Lower lobe of right lung (tissue), 2 donors: ENCODE measurements at regions not wholly inside any gene's neighbourhood (a gene's known extent, or its start where the extent isn't known, plus 50 kb on each side); places are given as distances from the start of the nearest gene placed in this dataset.

ENCODE experiments used
- ATAC-seq, 2 donors: fragments of 200-7000 bp; cut with Tn5 transposase; one replicate each; pipeline ENCODE4 v1.9.1; 2020 to 2022; ENCODE audit warnings: mild to moderate bottlenecking in 2 of 2, moderate library complexity in 2 of 2
- DNase-seq: peaks from one replicate; pipeline ENCODE4 v3.0.0-alpha.2; 2020
- H3K27ac ChIP-seq: fragments of 200-600 bp; one replicate; pipeline ENCODE4 v1.8.0; 2022
- H3K27me3 ChIP-seq: fragments of 200-600 bp; one replicate; pipeline ENCODE4 v1.8.0; 2022; ENCODE audit warnings: low read depth
- H3K36me3 ChIP-seq: fragments of 200-600 bp; one replicate; pipeline ENCODE4 v1.8.0; 2022; ENCODE audit warnings: mild to moderate bottlenecking
- H3K4me1 ChIP-seq: fragments of 200-600 bp; one replicate; pipeline ENCODE4 v1.8.0; 2022
- H3K4me3 ChIP-seq: fragments of 200-600 bp; one replicate; pipeline ENCODE4 v1.8.0; 2022; ENCODE audit warnings: mild to moderate bottlenecking
- H3K9me3 ChIP-seq: fragments of 200-600 bp; one replicate; pipeline ENCODE4 v1.8.0; 2022
- CTCF ChIP-seq: fragments of 200-600 bp; IDR thresholded peaks from one replicate; pipeline ENCODE4 v1.8.0; 2022; ENCODE audit warnings: antibody characterized with exemption, mild to moderate bottlenecking
- intact Hi-C: fragments of 100-400 bp; cut with DNase I; formaldehyde crosslinking; loops from one replicate; pipeline ENCODE4 v1.11.0; 2022
- donor health status: DM: no; HTN: yes; CAD: no; lungs with severe emphysema.

GRCh38 chr6:115468272-115469005, 592.3 kb downstream of the FRK start:
- ATAC-seq = no peak
- TF ChIP-seq CTCF = no peak
- intact Hi-C loops = no loop called here
- no peaks in the 10 kb centered on the region for H3K36me3 ChIP-seq
- H3K27me3 ChIP-seq = no peaks in the 10 kb centered on the region
- no peak for DNase-seq
- no peak overlapping the region for H3K27ac ChIP-seq
- H3K4me1 ChIP-seq = no peaks in the 10 kb centered on the region
- H3K9me3 ChIP-seq = no peaks in the 10 kb centered on the region
- no peak overlapping the region for H3K4me3 ChIP-seq

- intact Hi-C loops = no loop called here
- H3K27ac ChIP-seq = no peak overlapping the region
- H3K36me3 ChIP-seq = no peaks in the 10 kb centered on the region
- no peak for TF ChIP-seq CTCF
- ATAC-seq (no peak), DNase-seq (no peak)
- H3K27me3 ChIP-seq = no peaks in the 10 kb centered on the region
- no peak overlapping the region for H3K4me3 ChIP-seq
- no peaks in the 10 kb centered on the region for H3K4me1 ChIP-seq
- H3K9me3 ChIP-seq = no peaks in the 10 kb centered on the region
Observed at GRCh38 chr6:115467726-115468125, 593.0 kb downstream of the FRK start.

GRCh38 chr6:115460913-115461312, 599.8 kb downstream of the FRK start:
- no peak for ATAC-seq
- Histone ChIP-seq H3K4me3 (no peak overlapping the region), H3K9me3 (no peaks in the 10 kb centered on the region), H3K4me1 (no peaks in the 10 kb centered on the region), H3K36me3 (no peaks in the 10 kb centered on the region), H3K27ac (no peak overlapping the region), H3K27me3 (no peaks in the 10 kb centered on the region)
- TF ChIP-seq CTCF = no peak
- intact Hi-C loops = no loop called here
- DNase-seq = no peak

- Histone ChIP-seq H3K27ac (no peak overlapping the region), H3K27me3 (no peaks in the 10 kb centered on the region), H3K36me3 (no peaks in the 10 kb centered on the region), H3K9me3 (no peaks in the 10 kb centered on the region), H3K4me3 (no peak overlapping the region), H3K4me1 (no peaks in the 10 kb centered on the region)
- intact Hi-C loops = no loop called here
- no peak for TF ChIP-seq CTCF
- no peak for ATAC-seq
- DNase-seq = no peak
Observed at GRCh38 chr6:115456848-115457247, 603.8 kb downstream of the FRK start.

- intact Hi-C loops = no loop called here
- ATAC-seq (no peak), DNase-seq (no peak)
- no peaks in the 10 kb centered on the region for H3K27me3 ChIP-seq
- no peak overlapping the region for H3K4me3 ChIP-seq
- no peaks in the 10 kb centered on the region for H3K4me1 ChIP-seq
- no peak for TF ChIP-seq CTCF
- H3K9me3 ChIP-seq = no peaks in the 10 kb centered on the region
- H3K27ac ChIP-seq = no peak overlapping the region
- H3K36me3 ChIP-seq = no peaks in the 10 kb centered on the region
Observed at GRCh38 chr6:115443825-115444478, 616.7 kb downstream of the FRK start.
